Aorta (tissue), 5 donors: ENCODE measurements at regions not wholly inside any gene's neighbourhood (a gene's known extent, or its start where the extent isn't known, plus 50 kb on each side); places are given as distances from the start of the nearest gene placed in this dataset.

ENCODE experiments used
- ATAC-seq: fragments of 200-7000 bp; cut with Tn5 transposase; one replicate; pipeline ENCODE4 v1.9.1; 2022; ENCODE audit warnings: moderate library complexity; ENCODE audit not compliant: low FRiP score
- DNase-seq, 2 donors: peaks; one replicate each; pipeline ENCODE4 v3.0.0-alpha.2; 2020
- H3K27ac ChIP-seq, 2 donors: one replicate each; pipeline ENCODE4 v1.5.1; 2013; ENCODE audit warnings: low read length in 2 of 2, mild to moderate bottlenecking in 2 of 2, moderate library complexity in 2 of 2, control low read depth in 1 of 2, inconsistent platforms in 1 of 2, low read depth in 1 of 2
- H3K27me3 ChIP-seq, 2 donors: one replicate each; pipeline ENCODE4 v1.6.1; 2013; ENCODE audit warnings: control low read depth in 1 of 2, low read length in 1 of 2, mild to moderate bottlenecking in 1 of 2, moderate library complexity in 1 of 2; ENCODE audit not compliant: insufficient read depth in 2 of 2, control insufficient read depth in 1 of 2
- H3K36me3 ChIP-seq, 2 donors: one replicate each; pipeline ENCODE4 v1.6.1; 2013; ENCODE audit warnings: control low read depth in 1 of 2, low read length in 1 of 2, mild to moderate bottlenecking in 1 of 2; ENCODE audit not compliant: insufficient read depth in 2 of 2, control insufficient read depth in 1 of 2
- H3K4me1 ChIP-seq, 2 donors: one replicate each; pipeline ENCODE4 v1.6.1; 2013; ENCODE audit warnings: low read length in 2 of 2, control low read depth in 1 of 2, mild to moderate bottlenecking in 1 of 2, moderate library complexity in 1 of 2; ENCODE audit not compliant: insufficient read depth in 2 of 2, control insufficient read depth in 1 of 2
- H3K4me3 ChIP-seq, 2 donors: one replicate each; pipeline ENCODE4 v1.5.1; 2013; ENCODE audit warnings: low read length in 2 of 2, control low read depth in 1 of 2, mild to moderate bottlenecking in 1 of 2
- H3K9me3 ChIP-seq: one replicate; pipeline ENCODE4 v1.6.1; 2013; ENCODE audit warnings: mild to moderate bottlenecking, low read length; ENCODE audit not compliant: control insufficient read depth
- WGBS, 2 donors: extraction: QIAGEN DNeasy Blood & Tissue Kit; methylation state at CpG; one replicate each; pipeline ENCODE4 v1.1.7; 2013; 5-methylcytosine and 5-hydroxymethylcytosine counted together
- intact Hi-C, 2 donors: fragments of 100-400 bp; cut with DNase I; formaldehyde crosslinking; loops; one replicate each; pipeline versions ENCODE4 v1.14.2 to v1.15.0; 2022
- donor health status: healthy with polysubstance abuse.
- donor health status: Bipolar disorder and iron deficiency.
- donor health status: DM: no; HTN: no; CAD: no.
- donor health status: DM: no; HTN: no; CAD: no.
- donor health status: DM: yes; HTN: yes; CAD: no.

- no peaks in the 10 kb centered on the region for H3K4me1 ChIP-seq
- H3K27me3 ChIP-seq, result no peaks in the 10 kb centered on the region
- H3K9me3 ChIP-seq, result no peaks in the 10 kb centered on the region
- intact Hi-C loops, result no loop called here
- no peak overlapping the region for H3K4me3 ChIP-seq
- H3K36me3 ChIP-seq, result no peaks in the 10 kb centered on the region
- no peak for ATAC-seq
- no peak overlapping the region for H3K27ac ChIP-seq
- 73 to 95% methylated on average over 2 of the region's 2 CpGs for WGBS, 2 donors
- DNase-seq, result no peak
Measured at GRCh38 chr6:155890409-155890808, 434.8 kb upstream of the NOX3 start.

GRCh38 chr6:155889410-155889809 lies 433.8 kb upstream of the NOX3 start:
- no peak for DNase-seq
- 70 to 73% methylated on average over 3 of the region's 3 CpGs for WGBS, 2 donors
- Histone ChIP-seq H3K4me3 (no peak overlapping the region), H3K36me3 (no peaks in the 10 kb centered on the region), H3K4me1 (no peaks in the 10 kb centered on the region), H3K9me3 (no peaks in the 10 kb centered on the region), H3K27me3 (no peaks in the 10 kb centered on the region), H3K27ac (no peak overlapping the region)
- intact Hi-C loops, result no loop called here
- ATAC-seq, result no peak

DNA sequence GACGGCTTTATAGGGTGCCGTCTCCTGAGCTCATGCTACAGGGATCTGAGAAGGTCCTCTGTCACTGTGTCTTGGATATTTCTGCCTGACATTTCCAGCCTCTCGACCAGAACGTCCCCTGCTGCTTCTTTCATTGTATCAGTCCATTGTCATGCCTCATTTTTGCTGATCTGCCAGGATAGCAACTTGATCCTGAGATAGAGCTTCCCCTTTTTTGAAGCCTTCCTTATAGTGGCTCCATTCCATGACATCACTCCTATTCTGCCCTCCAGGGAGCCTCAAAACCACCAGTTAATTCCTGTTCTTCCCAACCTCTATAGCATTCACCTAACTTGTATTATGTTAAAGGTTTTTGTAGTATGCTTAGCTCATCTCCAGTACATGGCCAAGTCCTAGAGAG lies 431.8 kb upstream of the NOX3 start:
- Histone ChIP-seq H3K27ac (no peak overlapping the region), H3K36me3 (no peaks in the 10 kb centered on the region), H3K4me1 (no peaks in the 10 kb centered on the region), H3K9me3 (no peaks in the 10 kb centered on the region), H3K4me3 (no peak overlapping the region), H3K27me3 (no peaks in the 10 kb centered on the region)
- no peak for DNase-seq
- intact Hi-C loops, result no loop called here
- WGBS, 2 donors, result 85 to 88% methylated on average over 4 of the region's 4 CpGs
- ATAC-seq, result no peak

- no peaks in the 10 kb centered on the region for H3K36me3 ChIP-seq
- 55 to 56% methylated on average over 3 of the region's 3 CpGs for WGBS, 2 donors
- intact Hi-C loops, result no loop called here
- no peak for ATAC-seq
- H3K27me3 ChIP-seq, result no peaks in the 10 kb centered on the region
- H3K4me1 ChIP-seq, result no peaks in the 10 kb centered on the region
- H3K4me3 ChIP-seq, result no peak overlapping the region
- H3K27ac ChIP-seq, result no peak overlapping the region
- no peaks in the 10 kb centered on the region for H3K9me3 ChIP-seq
- no peak for DNase-seq
Measured at GRCh38 chr6:155883741-155884140, 428.1 kb upstream of the NOX3 start.

DNA sequence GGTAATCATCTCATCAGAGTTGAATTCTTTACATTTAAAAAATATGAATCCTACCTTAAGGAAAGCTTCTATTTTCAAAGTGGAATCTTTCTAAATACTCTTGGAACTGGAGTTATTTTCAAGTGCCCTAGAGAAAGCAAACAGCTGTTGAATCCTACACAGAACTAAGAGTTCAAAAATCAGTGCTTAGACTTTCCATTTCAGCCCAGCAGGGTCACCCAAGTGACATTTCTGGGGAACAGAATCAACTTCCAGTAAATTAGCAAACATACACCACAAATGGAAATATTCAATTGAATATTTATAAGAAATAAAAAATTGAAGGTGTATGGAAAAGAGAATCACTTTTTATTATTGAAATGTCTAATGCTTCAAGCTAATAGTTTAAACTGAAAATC lies 427.7 kb upstream of the NOX3 start:
- no peaks in the 10 kb centered on the region for H3K4me1 ChIP-seq
- no peaks in the 10 kb centered on the region for H3K27me3 ChIP-seq
- DNase-seq, result no peak
- H3K4me3 ChIP-seq, result no peak overlapping the region
- no peaks in the 10 kb centered on the region for H3K9me3 ChIP-seq
- no peaks in the 10 kb centered on the region for H3K36me3 ChIP-seq
- H3K27ac ChIP-seq, result no peak overlapping the region
- ATAC-seq, result no peak
- intact Hi-C loops, result no loop called here

GRCh38 chr6:155882527-155883333 lies 427.1 kb upstream of the NOX3 start:
- Histone ChIP-seq H3K36me3 (no peaks in the 10 kb centered on the region), H3K4me3 (no peak overlapping the region), H3K9me3 (no peaks in the 10 kb centered on the region), H3K27ac (no peak overlapping the region), H3K27me3 (no peaks in the 10 kb centered on the region), H3K4me1 (no peaks in the 10 kb centered on the region)
- ATAC-seq, result no peak
- WGBS, 2 donors, result 79 to 83% methylated on average over 4 of the region's 4 CpGs
- intact Hi-C loops, result no loop called here
- DNase-seq, result no peak

GRCh38 chr6:155881826-155882526 lies 426.3 kb upstream of the NOX3 start:
- Histone ChIP-seq H3K27ac (no peak overlapping the region), H3K36me3 (no peaks in the 10 kb centered on the region), H3K9me3 (no peaks in the 10 kb centered on the region), H3K4me3 (no peak overlapping the region), H3K27me3 (no peaks in the 10 kb centered on the region), H3K4me1 (no peaks in the 10 kb centered on the region)
- 66 to 75% methylated on average over 5 of the region's 5 CpGs for WGBS, 2 donors
- intact Hi-C loops, result no loop called here
- ATAC-seq, result no peak
- no peak for DNase-seq

DNA sequence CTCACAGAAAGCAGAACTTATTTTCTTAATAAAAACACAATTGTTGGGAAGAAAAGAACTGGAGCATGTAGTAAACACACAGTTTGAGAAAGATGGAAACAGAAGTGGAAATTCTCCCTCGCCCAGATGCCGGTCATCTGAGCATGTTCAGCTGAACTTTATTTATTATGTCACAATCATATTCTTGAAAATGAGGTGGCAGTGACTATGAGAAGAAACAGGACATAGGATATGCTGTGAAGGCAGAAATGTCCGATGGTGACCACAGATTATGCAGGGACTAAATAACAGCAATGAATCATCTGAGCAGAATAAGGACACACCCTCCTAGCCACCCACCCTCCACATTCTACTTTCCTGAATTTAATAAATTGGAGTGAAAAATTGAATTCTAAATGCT lies 425.3 kb upstream of the NOX3 start:
- Histone ChIP-seq H3K9me3 (no peaks in the 10 kb centered on the region), H3K27me3 (no peaks in the 10 kb centered on the region), H3K36me3 (no peaks in the 10 kb centered on the region), H3K27ac (no peak overlapping the region), H3K4me3 (no peak overlapping the region), H3K4me1 (no peaks in the 10 kb centered on the region)
- DNase-seq, result no peak
- intact Hi-C loops, result no loop called here
- no peak for ATAC-seq
- 51 to 58% methylated on average over 3 of the region's 3 CpGs for WGBS, 2 donors

DNA sequence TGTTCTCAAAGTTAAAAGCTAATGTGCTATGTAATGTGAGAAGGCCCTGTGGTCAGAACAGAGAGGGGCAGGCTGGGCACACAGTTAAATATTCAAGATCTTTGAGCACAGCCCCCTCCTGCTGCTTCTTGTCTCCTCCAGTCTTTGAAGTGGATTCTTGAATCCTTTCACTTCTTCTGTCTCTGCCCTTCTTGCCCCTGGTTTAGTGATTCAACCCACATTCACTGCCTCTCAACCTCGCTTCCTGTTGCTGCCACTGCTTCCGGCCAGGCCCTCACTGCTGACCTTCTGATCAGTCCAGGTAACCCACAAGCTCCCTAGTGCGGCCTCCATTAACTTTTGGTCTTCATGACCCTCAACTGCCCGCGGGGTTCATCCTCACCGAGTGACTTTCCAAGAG lies 417.3 kb upstream of the NOX3 start:
- 83 to 90% methylated on average over 6 of the region's 6 CpGs for WGBS, 2 donors
- H3K9me3 ChIP-seq, result no peaks in the 10 kb centered on the region
- DNase-seq (no peak), ATAC-seq (no peak)
- no peak overlapping the region for H3K27ac ChIP-seq
- no peaks in the 10 kb centered on the region for H3K4me1 ChIP-seq
- H3K4me3 ChIP-seq, result no peak overlapping the region
- intact Hi-C loops, result no loop called here
- no peaks in the 10 kb centered on the region for H3K27me3 ChIP-seq
- H3K36me3 ChIP-seq, result no peaks in the 10 kb centered on the region
